ENCODE measurements at regions not wholly inside any gene's neighbourhood (a gene's known extent, or its start where the extent isn't known, plus 50 kb on each side); places are given as distances from the start of the nearest gene placed in this dataset.

DNA sequence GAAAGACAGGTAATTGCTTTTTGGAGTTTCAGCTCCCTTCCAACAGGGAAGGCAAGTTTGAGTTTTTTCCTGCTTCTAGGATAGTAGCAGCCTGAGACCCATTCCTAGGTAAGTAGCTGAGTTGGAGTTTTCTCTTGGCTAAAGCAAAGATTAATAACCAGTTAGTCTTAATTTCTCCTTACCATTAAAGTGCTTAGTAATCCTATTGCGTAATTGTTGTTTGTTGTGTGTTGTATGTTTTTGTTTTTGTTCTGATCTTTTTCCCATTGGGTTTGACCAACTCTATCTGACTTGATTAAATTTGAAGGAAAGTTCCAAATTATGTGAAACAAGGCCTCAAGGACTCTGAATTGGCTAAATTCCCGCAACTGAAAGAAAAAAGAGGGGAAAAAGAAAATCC is 83.5 kb downstream of the TBX22 start:
- DNase-seq (ENCODE audit: low spot score), result no peak

DNA sequence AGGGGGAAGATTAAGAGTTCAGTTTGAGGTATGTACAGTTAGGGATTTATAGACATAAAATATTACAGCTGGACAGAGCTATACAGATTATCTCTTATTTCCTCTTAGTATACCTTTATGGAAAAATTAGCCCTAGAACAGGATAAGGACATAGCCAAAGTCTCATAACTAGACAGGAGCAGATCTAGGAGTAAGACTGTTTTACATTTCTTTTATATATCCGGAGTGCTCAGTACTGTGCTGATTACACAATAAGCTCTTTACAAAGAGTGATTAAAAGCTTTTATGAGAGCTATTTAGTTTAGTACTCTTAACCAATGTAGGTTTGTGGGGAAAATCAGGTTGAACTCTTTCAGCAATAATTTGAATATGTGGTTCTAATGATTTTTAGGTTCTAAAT is 105.8 kb downstream of the TBX22 start:
- no peak for DNase-seq (ENCODE audit: low spot score)

DNA sequence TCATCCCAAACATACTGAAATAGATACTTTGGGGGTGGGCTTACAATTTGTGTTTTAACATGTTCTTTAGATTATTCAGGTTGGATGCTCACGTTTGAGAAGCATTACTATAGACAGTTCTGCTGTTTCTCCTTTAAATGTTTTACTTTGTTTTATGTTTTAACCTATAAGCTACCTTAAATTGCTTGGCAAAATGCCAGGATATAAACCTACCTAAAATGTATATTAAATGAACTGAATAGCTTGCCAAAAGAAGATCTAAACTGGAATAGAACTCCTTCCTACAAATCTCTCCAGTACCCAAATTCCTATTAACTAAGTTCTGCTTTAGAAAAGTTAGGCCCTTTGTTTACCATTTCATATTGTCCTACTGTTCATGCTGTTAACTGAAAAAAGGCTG is 124.4 kb downstream of the TBX22 start:
- DNase-seq (ENCODE audit: low spot score), result no peak

DNA sequence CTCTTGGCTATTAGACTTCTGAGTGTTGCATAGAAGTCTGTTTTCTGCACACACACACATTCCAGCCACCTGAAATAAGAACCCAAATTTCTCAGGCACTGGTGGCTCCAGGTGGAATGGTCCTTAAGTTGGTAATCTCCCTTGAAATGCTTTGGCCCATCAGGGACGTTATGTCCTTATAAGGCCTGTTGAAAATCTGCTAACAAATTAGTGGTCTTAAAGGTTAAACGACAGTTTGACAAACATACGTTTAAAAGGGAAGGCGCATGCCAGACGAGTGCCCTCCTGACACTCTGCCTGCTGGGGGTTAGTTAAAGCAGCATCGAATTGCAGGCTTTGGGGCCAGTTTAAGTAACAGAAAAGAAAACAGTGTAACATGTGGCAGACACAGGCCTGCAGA is 125.0 kb downstream of the TBX22 start:
- DNase-seq (ENCODE audit: low spot score), result no peak

DNA sequence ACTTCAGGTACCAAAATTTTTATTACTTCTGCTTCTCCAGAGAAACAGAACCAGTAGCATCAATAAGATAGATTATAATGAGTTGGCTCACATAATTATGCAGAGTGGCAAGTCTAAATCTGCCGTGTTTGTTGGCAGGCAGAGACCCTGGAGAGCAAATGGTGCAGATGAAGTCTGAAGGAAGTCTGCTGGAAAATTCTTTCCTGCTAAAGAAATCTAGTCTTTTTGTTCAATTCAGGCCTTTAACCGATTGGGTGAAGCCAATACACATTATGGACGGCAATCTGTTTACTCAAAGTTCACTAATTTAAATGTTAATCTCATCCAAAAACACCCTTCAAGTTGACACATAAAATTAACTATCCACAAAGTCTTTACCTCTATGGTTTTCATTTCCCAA is 156.0 kb downstream of the TBX22 start:
- no peak for DNase-seq (ENCODE audit: low spot score)

DNA sequence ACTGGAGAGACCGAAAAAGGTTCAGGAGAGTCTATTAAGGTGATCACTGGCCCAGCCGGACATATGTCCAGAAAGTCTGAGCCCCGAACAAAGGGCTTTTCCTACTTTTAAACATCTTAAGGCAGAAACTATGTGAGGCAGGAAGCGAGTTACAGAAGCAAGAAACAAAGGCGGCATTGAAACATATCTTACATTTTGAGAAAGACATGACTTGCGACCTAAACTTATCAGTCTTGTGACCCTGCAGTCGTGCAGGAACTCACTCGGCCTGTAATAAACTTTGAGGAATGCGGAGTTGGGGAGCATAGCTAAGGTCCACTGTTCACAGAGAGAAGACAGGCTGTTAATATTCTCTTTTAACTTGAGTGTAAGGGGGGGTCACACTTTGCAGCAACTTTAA is 158.7 kb downstream of the TBX22 start:
- DNase-seq (ENCODE audit: low spot score), result no peak

DNA sequence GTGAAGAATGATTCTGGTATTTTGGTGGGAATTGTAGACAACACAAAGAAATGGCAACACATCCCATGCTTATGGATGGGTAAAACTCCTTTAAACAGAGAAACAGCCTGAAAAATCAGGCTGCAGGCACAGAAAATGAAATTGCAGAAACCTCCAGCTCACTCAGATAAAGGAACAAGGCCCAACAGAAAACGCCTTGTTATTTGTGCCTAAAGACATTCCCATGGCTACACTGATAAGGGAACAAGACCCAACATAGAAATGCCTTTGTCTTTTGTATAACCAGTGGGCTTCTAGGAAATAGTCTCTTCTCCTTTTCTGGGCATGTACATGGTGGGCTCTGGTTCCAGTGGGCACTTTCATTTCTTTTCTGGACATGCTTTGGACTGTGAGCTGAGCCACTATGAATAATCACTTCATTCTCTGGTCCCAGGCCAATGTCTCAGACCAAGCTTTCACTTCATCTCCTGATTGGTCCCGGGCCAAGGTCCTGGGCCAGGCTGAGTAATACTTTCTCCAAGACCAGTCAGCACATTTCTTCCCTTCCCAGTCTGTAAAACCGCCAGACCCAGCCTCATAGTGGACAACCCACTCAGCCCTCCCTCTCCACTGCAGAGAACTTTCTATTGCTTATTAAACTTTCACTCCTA is 160.5 kb downstream of the TBX22 start:
- DNase-seq (ENCODE audit: low spot score), result no peak

DNA sequence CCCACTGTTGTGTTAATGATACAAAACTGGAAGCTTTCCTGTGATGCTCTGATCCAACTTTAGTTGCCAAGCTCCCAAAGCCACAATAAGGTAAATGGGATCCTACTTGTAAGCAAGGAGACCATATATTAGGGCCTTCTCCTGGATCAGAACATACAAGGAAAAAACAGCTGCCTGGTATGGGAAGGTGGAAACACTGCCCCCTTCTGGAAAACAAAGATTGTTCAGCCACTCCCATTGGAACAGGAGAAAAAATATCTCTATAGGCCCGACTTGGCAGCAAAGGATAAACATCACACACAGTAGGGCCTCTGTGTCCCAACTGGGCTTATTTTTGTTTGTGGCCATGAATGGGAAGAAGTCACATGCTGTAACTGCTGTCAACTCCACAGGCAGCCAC is 166.5 kb downstream of the TBX22 start:
- DNase-seq (ENCODE audit: low spot score), result no peak

DNA sequence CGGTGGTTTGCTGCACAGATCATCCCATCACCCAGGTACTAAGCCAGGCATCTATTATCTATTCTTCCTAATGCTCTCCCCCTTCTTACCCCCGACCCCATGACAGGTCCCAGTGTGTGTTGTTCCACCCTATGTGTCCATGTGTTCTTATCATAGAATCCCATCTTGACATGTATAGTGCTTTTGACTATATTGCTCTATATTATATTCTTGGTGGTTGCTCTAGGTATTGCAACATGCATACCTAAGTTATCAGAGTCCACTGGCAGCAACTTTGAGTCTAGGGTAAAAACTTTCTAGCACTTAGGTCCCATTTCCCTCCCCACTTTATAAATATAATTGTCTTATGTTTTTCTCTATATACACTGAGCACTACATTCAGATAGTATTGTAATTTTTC is 170.3 kb downstream of the TBX22 start:
- no peak for DNase-seq (ENCODE audit: low spot score)

DNA sequence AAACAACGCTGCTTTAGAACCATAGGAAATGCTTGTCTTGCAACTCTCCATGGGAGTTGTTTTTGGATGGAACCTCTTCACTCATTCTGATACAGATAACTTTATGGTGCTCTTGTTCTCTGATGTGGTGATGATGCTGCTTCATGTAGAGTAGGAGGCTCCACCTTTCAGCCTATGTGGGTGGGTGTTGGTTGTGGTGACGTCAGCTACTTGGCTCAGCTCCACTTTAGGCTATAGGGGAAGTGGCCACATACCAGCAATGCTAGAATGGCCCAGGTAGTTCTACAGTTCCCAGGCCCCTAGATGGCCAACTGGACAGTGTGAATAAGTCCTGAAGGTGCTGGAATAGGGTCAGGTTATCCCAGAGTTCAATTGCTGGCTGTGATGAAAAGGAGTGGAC is 192.1 kb downstream of the TBX22 start:
- no peak for DNase-seq (ENCODE audit: low spot score)

DNA sequence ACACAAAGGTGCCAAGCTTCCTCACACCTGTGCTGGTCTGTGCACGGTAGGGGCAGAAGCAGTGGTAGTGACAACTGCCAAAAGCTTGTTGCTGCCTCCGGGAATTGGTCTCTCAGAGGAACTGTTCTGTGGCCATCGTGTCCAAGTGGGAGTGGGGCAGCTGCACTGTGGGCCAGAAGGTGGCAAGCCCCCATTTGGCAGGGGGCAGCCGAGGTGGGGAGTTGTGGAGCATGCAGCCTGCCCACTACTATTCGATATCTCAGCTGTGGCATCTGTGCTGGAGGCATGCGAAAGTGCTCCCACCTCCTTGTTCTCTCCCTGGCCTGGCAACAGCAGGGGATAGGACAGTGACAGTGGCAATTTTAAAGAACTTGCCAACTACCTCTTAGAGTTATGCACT is 192.8 kb downstream of the TBX22 start:
- no peak for DNase-seq (ENCODE audit: low spot score)

DNA sequence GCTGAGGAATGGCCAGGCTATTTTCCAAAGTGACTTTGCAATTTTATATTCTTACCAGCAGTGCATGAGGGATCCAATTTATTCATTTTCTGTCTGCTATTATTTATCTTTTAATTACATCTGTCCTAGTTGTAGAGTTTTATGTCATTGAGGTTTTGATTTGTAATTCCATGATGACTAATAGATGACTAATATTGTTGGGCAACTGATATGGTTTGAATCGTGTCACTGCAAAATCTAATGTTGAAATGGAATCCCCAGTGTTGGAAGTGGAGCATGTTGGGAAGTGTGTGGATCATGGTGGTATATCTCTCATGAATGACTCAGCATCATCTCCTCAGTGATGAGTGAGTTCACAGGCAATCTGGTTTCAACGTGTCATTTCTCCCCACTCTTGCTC is 201.5 kb downstream of the TBX22 start:
- no peak for DNase-seq (ENCODE audit: low spot score)

DNA sequence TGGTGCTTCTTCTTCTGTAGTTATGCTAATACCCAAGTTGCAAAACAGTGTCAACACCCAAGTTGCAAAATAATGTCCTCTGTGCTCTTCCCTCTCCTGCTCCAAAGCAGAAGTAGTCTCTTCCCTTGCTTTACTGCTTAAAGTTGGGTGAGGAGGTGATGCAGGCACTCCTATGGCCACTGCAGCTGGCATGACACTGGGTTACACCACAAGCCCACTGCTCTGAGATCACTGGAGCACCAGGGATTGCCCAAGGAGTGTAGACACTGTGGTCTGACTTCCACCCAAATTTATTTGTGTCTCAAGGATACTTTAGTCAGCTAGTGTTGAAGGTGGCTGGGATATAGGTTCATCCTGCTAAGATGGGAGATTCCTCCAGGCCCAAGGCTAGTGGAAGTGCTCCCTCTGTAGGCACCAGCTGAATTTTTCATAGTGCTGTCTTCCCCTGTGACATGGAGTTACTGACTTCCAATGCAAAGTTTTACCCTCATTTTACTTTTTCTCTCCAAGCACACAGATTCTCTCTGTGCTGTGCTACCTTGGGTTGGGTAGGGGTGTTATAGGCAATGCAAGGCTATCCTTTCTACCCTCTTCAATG is 196.2 kb upstream of the TENT5D start:
- DNase-seq (ENCODE audit: low spot score), result no peak

DNA sequence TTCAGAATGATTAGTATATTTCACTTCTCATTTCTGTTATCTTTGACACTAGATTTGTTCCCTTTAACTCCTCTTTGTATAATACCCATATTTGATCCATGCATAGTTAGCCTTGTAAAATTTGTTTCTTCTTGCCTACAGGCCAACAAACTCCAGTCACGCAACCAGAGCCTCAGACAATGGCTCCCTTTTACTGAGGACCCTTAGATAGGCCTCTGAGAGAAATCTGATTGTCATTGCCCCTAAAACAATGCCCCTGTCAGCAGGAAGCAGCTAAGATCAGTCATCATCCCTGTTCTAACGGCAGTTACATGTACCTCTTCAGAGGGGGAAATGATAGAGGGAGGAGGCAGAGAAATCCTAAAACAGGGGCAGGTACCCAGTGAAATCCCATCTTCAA is 190.6 kb upstream of the TENT5D start:
- DNase-seq (ENCODE audit: low spot score), result no peak

DNA sequence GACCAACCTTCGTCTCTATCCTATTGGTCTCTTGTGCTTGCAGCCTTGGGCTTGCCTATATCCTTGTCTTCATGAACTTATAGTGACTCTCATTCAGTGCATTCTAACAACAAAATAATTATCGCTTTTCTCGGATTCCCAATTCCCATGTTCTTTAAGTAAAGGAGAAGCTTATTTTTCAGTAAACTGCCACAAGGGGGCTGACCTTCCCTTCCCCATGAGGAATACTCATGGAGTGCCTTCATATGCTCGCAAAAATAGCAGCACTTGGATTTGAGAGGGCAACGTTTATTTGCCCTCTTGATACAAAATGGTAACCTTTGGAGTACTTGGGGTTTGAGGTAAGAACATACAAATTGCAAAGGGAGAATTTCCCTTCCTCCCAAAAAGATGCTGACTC is 183.2 kb upstream of the TENT5D start:
- DNase-seq (ENCODE audit: low spot score), result no peak

DNA sequence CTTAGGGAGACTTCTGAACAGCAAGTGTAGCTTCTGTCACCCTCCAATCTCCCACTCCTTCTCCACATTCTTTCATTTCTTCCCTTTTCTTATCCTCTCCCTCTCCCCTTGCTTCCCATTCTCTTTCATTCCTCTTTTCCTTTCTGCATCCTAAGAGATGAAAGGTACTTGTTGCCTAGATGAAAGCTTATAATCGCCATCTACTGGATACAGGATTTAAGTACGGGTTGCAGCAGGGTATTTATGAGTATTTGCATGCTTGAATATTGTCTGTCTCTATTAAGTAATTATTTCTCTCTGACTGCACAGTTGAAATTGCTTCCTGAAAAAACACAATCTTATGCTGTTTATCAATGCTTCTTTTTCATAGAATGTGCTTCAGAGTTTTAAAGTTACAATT is 174.0 kb upstream of the TENT5D start:
- no peak for DNase-seq (ENCODE audit: low spot score)

DNA sequence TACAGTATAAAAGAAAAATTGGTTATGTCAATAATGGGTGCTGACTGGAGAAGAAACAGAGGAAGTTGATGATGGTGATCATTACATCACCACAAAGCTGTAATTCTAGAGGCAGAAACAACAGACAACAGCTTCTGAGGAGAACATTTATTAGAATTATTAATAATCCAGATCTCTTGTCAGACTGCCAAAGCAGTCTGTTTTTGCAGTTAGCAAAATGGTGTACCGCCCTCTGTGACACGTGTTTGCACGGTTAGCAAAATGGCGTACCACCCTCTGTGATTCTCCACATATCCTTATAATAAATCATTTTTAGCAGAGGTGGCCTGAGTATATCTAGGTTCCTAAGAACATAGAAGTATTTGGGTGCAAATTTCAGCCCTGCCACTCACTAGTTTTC is 154.0 kb upstream of the TENT5D start:
- DNase-seq (ENCODE audit: low spot score), result no peak

DNA sequence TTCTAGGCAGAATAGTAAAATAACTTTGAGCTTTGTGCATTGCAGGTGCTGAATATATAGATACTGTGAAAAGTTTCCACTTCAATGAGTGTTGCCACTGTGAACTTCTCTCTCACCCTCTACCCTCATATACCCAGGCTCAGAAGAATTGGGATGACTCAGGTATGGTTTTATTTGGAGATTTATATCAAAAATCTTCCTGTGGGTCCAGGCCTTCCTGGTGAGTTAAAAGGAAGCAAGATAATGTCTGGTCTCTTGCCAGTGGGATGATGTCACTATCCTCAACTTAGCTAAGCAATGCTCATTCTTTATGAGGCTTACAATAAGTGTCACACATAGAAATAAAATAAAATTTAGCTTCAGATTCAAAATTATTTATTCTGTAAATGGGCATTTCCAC is 153.3 kb upstream of the TENT5D start:
- DNase-seq (ENCODE audit: low spot score), result no peak

DNA sequence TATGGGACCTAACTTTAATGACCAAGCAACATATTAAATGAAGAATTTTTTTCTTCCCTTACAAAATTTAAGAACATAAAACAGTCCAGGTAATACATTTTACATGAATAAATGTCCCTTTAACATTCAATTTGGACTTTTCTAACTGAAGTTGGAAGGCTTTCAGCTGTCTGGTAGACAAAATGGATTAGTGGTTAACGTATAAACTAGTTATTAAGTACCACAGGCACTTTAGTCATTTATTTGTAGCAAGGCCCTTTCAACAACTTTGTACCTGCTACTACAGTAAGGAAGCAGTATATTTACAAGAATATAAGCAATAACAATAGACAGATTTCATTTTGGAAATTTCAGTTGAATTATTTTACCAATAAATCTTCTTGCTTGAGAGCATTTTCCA is 152.5 kb upstream of the TENT5D start:
- no peak for DNase-seq (ENCODE audit: low spot score)

DNA sequence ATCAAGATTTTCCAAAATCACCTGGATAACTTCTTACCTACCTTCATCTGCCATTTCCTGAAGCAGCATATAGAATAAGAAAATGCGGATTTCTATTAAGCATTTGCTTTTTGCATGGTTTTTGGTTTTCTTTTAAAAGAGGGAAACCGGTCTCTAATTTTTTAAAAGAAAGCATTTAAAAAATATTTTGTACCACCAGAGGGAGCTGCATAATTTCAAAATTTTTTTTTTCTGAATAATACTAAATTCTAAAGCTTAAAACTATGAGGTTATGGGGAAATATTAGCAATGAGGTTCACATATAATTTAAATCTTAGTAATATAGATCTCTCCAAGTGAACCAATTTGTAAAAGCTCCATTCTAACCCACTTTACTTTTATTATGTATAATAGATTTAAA is 137.7 kb upstream of the TENT5D start:
- no peak for DNase-seq (ENCODE audit: low spot score)

DNA sequence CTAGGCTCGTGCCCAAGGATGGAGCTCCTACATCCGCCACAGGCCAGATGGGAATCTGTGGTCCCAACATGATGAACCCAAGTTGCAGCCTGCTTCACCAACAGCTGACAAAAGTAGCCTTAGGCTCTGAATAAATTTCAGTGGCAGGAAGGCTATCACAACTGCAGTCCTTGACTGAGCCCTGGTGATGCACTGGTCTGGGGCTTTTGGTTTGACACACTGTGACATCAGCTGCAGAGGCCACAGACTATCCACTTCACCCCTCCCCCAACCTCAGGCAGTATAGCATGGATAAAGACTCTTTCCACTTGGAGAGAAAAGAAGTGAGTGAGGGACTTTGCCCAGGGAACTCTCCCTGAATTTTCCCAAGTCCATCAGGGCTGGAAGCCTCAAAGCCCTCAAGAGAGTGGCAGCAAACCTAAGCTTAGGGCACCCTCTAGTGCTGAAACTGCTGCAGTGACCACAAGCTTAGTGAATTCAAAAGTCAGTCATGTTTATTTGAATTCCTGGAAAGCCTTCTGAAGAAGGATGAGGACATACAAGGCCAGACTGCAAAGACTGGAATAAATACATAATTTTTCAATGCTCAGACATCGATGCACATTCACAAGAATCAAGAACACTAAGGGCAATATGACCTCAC is 135.0 kb upstream of the TENT5D start:
- DNase-seq (ENCODE audit: low spot score), result peak; percentile 9

DNA sequence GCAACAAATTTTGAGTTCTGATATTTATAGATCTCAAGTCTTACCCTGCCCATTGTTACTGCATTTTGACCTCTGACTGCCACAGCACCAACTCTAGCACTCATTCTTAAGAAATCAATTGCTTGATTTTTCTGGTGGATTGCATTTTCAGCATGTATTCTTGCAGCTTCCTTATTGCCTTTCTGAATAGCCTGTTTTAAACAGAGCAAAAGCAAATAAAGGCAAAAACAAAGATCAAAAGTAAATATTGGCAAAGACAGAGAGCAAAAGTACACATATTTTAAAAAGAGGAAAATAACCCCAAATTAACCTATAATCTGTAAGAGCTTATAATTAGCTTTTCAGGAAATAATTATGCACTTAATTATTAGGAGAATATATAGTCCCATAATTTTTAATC is 129.4 kb upstream of the TENT5D start:
- DNase-seq (ENCODE audit: low spot score), result no peak

DNA sequence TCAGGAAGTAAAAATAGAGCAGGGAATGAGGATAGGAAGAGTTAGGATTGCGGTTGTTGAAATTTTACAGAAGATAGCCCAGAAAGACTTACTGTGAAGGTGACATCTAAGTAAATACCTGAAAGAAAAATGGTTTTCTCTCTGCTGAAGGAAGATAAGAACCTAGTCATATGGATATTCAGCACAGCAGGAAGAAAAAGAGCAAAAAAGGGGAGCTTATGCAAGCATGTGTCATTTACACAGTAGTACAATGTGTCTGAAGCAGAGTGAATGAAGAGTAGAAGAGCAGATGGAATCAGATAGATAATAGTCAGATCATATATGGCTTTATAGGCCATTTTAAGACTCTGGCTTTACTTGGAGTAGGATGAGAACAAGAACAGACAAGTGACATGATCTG is 126.9 kb upstream of the TENT5D start:
- no peak for DNase-seq (ENCODE audit: low spot score)

DNA sequence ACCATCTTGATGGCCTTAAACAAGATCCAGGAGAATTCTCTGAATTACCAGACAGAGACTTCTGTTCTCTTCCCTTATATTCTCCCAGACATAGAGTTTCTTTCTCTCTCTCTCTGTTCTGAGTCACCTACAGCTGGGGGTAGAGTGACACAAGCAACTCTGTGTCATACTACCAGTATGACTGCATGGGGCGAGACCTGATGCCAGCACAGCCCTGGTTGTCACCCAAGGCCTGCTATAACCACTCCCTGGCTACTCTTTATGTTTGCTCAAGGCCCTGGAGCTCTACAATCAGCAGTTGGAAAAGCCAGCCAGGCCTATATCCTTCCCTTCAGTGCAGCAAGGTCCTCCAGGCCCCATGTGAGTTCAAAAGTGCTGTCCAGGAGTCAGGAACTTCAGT is 114.2 kb upstream of the TENT5D start:
- DNase-seq (ENCODE audit: low spot score), result no peak
